ENCODE measurements at regions not wholly inside any gene's neighbourhood (a gene's known extent, or its start where the extent isn't known, plus 50 kb on each side); places are given as distances from the start of the nearest gene placed in this dataset.

DNA sequence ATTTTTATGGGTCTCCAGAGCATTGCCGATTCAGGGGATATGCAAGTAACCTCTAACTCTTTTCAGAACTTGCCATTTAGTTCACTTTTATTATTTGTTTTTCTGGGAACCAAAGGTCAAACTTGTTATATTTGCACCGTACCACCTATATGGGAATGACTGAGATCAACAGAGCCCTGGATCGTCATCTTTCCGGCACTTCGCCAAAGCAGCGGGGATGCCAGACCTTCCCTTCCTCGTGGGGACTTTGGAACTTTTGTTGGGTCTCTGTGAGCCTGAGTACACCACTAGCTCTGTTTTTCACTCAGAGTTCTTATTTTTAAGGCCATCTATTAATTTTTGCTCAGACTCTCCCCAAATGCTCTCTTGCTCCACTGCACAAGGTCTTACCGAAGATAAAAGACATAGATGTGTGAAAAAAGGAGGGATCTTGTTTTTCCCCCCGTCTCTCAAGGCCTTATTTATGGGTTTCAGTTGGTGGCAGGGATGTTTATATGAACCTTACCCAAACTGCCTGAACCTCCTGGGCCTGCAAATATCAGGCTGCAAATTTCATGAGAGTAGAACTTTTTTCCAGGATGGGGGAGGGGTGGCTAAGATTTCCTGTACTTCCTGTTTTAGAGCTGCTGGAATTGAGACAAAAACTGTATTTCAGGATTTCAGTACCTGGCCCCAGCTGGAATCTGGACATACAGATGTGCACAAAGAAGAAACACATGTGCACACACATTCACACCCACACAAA lies 350.3 kb downstream of the HRH4 start:
- no peaks in the 10 kb centered on the region for H3K4me1 ChIP-seq
- WGBS (ENCODE audit: missing lambda C conversion rate), result 47% methylated on average over 9 of the region's 9 CpGs
- no peak overlapping the region for H3K27ac ChIP-seq
- CTCF ChIA-PET, result no interaction called here
- no peak for TF ChIP-seq JUN (IDR thresholded peaks at IDR 0.05)
- TF ChIP-seq, protein P1, sequence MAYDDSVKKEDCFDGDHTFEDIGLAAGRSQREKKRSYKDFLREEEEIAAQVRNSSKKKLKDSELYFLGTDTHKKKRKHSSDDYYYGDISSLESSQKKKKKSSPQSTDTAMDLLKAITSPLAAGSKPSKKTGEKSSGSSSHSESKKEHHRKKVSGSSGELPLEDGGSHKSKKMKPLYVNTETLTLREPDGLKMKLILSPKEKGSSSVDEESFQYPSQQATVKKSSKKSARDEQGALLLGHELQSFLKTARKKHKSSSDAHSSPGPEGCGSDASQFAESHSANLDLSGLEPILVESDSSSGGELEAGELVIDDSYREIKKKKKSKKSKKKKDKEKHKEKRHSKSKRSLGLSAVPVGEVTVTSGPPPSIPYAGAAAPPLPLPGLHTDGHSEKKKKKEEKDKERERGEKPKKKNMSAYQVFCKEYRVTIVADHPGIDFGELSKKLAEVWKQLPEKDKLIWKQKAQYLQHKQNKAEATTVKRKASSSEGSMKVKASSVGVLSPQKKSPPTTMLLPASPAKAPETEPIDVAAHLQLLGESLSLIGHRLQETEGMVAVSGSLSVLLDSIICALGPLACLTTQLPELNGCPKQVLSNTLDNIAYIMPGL (CRISPR knock-in tag; IDR thresholded peaks at IDR 0.05; ENCODE audit: borderline replicate concordance), result no peak
- no peak for TF ChIP-seq MAZ (IDR thresholded peaks at IDR 0.05; ENCODE audit: borderline replicate concordance, low read depth, low read length)
- TF ChIP-seq GATA3 (IDR thresholded peaks at IDR 0.05; ENCODE audit: borderline replicate concordance), result no peak
- TF ChIP-seq CTCF (IDR thresholded peaks at IDR 0.05), result no peak
- TF ChIP-seq ESRRA (IDR thresholded peaks at IDR 0.05; ENCODE audit: borderline replicate concordance, low read length), result no peak
- TF ChIP-seq, protein P2, sequence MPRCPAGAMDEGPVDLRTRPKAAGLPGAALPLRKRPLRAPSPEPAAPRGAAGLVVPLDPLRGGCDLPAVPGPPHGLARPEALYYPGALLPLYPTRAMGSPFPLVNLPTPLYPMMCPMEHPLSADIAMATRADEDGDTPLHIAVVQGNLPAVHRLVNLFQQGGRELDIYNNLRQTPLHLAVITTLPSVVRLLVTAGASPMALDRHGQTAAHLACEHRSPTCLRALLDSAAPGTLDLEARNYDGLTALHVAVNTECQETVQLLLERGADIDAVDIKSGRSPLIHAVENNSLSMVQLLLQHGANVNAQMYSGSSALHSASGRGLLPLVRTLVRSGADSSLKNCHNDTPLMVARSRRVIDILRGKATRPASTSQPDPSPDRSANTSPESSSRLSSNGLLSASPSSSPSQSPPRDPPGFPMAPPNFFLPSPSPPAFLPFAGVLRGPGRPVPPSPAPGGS (IDR thresholded peaks at IDR 0.05), result no peak
- TF ChIP-seq ELK1 (IDR thresholded peaks at IDR 0.05; ENCODE audit: low read depth, low read length), result no peak
- TF ChIP-seq RARB (CRISPR knock-in tag; IDR thresholded peaks at IDR 0.05), result no peak
- TF ChIP-seq HEYL (CRISPR knock-in tag; IDR thresholded peaks at IDR 0.05), result no peak
- TF ChIP-seq FOXS1 (CRISPR knock-in tag; IDR thresholded peaks at IDR 0.05), result no peak
- no peak for TF ChIP-seq ZFP36 (IDR thresholded peaks at IDR 0.05; ENCODE audit: borderline replicate concordance, partially characterized antibody)
- no peak for TF ChIP-seq KDM5A (IDR thresholded peaks at IDR 0.05)
- POLR2A ChIA-PET, result no interaction called here
- H3K4me2 ChIP-seq, result no peak overlapping the region
- no peaks in the 10 kb centered on the region for H3K9me3 ChIP-seq
- ATAC-seq (no peak), FAIRE-seq (no peak), DNase-seq (ENCODE audit: low read depth in 1 of 2, low spot score in 1 of 2) (no peak)
- H3K4me3 ChIP-seq, result no peak overlapping the region

DNA sequence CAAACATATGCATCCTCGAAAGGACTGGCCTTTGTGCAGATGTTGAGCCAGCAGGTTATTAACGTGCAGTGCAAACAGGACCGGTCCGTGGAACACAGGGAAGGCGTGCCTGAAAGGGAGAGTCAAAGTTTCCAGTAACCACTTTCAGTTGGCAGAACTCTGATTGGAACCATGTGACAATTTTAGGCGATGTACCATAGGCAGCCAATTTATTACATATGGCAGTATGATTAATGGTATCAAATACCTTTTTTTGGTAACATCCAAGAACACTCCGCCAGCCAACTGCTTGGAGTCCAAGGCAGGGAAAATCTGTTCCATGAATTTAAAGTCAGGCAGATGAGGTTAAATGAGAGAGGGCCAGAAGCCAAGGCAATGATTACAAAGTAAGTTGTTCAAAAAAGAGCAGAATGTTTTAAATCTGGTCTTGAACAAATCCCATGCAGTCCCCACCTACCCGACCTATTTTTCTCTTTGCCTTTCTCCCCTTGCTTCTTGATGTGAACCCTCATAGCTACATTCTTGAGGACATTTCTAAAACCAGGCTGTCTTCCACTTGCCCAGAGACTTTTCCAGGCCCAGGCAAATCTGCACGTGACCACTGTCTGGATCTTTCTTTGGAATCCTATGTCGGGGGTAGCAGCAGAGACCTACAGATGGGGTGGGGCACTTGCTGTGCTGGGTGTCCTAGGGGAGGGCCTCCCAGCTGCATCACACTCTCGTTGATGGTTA lies 351.7 kb downstream of the HRH4 start:
- Histone ChIP-seq H3K9me3 (no peaks in the 10 kb centered on the region), H3K4me2 (no peak overlapping the region), H3K4me1 (no peaks in the 10 kb centered on the region), H3K4me3 (no peak overlapping the region), H3K27ac (no peak overlapping the region)
- ChIA-PET CTCF (no interaction called here), POLR2A (no interaction called here)
- DNase-seq (ENCODE audit: low read depth in 1 of 2, low spot score in 1 of 2) (no peak), FAIRE-seq (no peak), ATAC-seq (no peak)
- 16% methylated on average over 11 of the region's 11 CpGs for WGBS (ENCODE audit: missing lambda C conversion rate)
- TF ChIP-seq SREBF2 (IDR thresholded peaks at IDR 0.05), result no peak
- no peak for TF ChIP-seq JUNB (IDR thresholded peaks at IDR 0.05)
- no peak for TF ChIP-seq FOSB (CRISPR knock-in tag; IDR thresholded peaks at IDR 0.05)
- no peak for TF ChIP-seq HES2 (IDR thresholded peaks at IDR 0.05)
- TF ChIP-seq CTCF (IDR thresholded peaks at IDR 0.05), result no peak
- TF ChIP-seq RFX5 (IDR thresholded peaks at IDR 0.05), result no peak
- TF ChIP-seq CBX2 (IDR thresholded peaks at IDR 0.05; ENCODE audit: borderline replicate concordance, low read depth), result no peak
- no peak for TF ChIP-seq GATA3 (IDR thresholded peaks at IDR 0.05; ENCODE audit: borderline replicate concordance)
- no peak for TF ChIP-seq NPAS2 (CRISPR knock-in tag; IDR thresholded peaks at IDR 0.05; ENCODE audit: borderline replicate concordance)
- TF ChIP-seq, protein P3, sequence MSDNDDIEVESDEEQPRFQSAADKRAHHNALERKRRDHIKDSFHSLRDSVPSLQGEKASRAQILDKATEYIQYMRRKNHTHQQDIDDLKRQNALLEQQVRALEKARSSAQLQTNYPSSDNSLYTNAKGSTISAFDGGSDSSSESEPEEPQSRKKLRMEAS (IDR thresholded peaks at IDR 0.05), result no peak
- TF ChIP-seq, protein P4, sequence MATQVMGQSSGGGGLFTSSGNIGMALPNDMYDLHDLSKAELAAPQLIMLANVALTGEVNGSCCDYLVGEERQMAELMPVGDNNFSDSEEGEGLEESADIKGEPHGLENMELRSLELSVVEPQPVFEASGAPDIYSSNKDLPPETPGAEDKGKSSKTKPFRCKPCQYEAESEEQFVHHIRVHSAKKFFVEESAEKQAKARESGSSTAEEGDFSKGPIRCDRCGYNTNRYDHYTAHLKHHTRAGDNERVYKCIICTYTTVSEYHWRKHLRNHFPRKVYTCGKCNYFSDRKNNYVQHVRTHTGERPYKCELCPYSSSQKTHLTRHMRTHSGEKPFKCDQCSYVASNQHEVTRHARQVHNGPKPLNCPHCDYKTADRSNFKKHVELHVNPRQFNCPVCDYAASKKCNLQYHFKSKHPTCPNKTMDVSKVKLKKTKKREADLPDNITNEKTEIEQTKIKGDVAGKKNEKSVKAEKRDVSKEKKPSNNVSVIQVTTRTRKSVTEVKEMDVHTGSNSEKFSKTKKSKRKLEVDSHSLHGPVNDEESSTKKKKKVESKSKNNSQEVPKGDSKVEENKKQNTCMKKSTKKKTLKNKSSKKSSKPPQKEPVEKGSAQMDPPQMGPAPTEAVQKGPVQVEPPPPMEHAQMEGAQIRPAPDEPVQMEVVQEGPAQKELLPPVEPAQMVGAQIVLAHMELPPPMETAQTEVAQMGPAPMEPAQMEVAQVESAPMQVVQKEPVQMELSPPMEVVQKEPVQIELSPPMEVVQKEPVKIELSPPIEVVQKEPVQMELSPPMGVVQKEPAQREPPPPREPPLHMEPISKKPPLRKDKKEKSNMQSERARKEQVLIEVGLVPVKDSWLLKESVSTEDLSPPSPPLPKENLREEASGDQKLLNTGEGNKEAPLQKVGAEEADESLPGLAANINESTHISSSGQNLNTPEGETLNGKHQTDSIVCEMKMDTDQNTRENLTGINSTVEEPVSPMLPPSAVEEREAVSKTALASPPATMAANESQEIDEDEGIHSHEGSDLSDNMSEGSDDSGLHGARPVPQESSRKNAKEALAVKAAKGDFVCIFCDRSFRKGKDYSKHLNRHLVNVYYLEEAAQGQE (IDR thresholded peaks at IDR 0.05), result no peak

All from A549 (cell line).